Adipocyte (in vitro differentiated cells): ENCODE measurements at regions not wholly inside any gene's neighbourhood (a gene's known extent, or its start where the extent isn't known, plus 50 kb on each side); places are given as distances from the start of the nearest gene placed in this dataset.
A peak's percentile ranks its signal among the peaks of the same experiment; 100 is the strongest.
"Not testable (repeated sequence)": the region's sequence is repeated elsewhere in the genome, so short reads cannot be mapped to it uniquely, and the experiment has no call there.

ENCODE experiments used
- DNase-seq: peaks from one replicate; pipeline ENCODE4 v3.0.0-alpha.2; 2015; ENCODE audit warnings: low read depth
- H3K27me3 ChIP-seq: replicated peaks from 2 replicates; pipeline ENCODE4 v1.7.0; 2013; ENCODE audit warnings: mild to moderate bottlenecking, low read length, moderate library complexity; ENCODE audit not compliant: control insufficient read depth, insufficient read depth
- H3K36me3 ChIP-seq: 2 replicates; pipeline ENCODE4 v1.7.0; 2013; ENCODE audit warnings: low read length, mild to moderate bottlenecking, moderate library complexity; ENCODE audit not compliant: control insufficient read depth, insufficient read depth, severe bottlenecking
- H3K4me1 ChIP-seq: 2 replicates; pipeline ENCODE4 v1.7.0; 2013; ENCODE audit warnings: mild to moderate bottlenecking, low read length, moderate library complexity; ENCODE audit not compliant: control insufficient read depth, insufficient read depth
- H3K4me3 ChIP-seq: 2 replicates; pipeline ENCODE4 v1.7.0; 2013; ENCODE audit warnings: mild to moderate bottlenecking, low read length, moderate library complexity
- H3K9ac ChIP-seq: 2 replicates; pipeline ENCODE4 v1.7.0; 2013; ENCODE audit warnings: mild to moderate bottlenecking, low read length, moderate library complexity
- H3K9me3 ChIP-seq: 2 replicates; pipeline ENCODE4 v1.7.0; 2013; ENCODE audit warnings: mild to moderate bottlenecking, low read length, moderate library complexity; ENCODE audit not compliant: control insufficient read depth

DNA sequence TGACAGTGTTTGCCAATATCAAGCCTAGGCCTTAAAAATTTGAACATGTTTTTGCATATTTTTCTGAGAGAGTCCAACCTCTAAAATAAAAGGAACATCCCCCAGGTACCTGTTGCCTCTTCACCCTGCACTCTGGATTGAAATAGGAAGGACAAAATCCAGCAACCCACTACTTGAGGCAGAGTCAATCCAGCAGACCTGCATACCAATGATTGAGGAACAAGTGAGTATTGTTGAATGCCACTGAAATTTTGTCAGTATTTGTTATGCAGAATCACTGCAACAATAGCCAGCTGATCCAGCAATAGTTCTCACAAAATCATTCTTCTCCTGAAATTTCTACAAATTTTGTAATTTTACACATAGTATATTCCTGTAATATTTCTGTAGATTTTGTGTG lies 460.6 kb upstream of the FOXG1 start:
- DNase-seq = no peak
- H3K9me3 ChIP-seq = no peaks in the 10 kb centered on the region

GRCh38 chr14:28307506-28307905 lies 459.1 kb upstream of the FOXG1 start:
- Histone ChIP-seq H3K36me3 (no peaks in the 10 kb centered on the region), H3K4me1 (peaks cover 3% of the 10 kb centered on the region), H3K4me3 (no peak overlapping the region), H3K9ac (no peak overlapping the region), H3K9me3 (no peaks in the 10 kb centered on the region), H3K27me3 (no peaks in the 10 kb centered on the region)
- no peak for DNase-seq

More for the DNA sequence above, 460.6 kb upstream of the FOXG1 start:
- H3K9ac ChIP-seq = no peak overlapping the region
- no peaks in the 10 kb centered on the region for H3K27me3 ChIP-seq
- H3K4me3 ChIP-seq = no peak overlapping the region
- peaks cover 3% of the 10 kb centered on the region for H3K4me1 ChIP-seq
- H3K36me3 ChIP-seq = no peaks in the 10 kb centered on the region

DNA sequence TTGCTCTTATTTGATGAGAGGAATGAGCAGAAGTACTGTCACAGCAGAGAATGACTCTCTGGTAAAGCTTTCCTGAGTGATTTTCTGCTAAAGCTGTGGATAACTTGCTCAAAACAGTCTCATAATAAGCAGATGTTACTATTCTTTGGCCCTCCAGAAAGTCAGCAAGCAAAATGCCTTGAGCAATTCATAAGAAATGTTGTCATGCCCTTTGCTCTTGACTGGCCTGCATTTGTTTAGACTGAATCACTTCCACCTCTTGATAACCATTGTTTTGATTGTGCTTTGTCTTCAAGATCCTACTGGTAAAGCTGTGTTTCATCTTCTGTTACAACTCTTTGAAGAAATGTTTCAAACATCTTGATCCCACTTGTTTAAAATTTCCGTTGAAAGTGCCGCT lies 457.9 kb upstream of the FOXG1 start:
- Histone ChIP-seq H3K4me1 (peaks cover 3% of the 10 kb centered on the region), H3K27me3 (no peaks in the 10 kb centered on the region), H3K4me3 (no peak overlapping the region), H3K9ac (no peak overlapping the region), H3K36me3 (no peaks in the 10 kb centered on the region), H3K9me3 (no peaks in the 10 kb centered on the region)
- peak; percentile 75 for DNase-seq

DNA sequence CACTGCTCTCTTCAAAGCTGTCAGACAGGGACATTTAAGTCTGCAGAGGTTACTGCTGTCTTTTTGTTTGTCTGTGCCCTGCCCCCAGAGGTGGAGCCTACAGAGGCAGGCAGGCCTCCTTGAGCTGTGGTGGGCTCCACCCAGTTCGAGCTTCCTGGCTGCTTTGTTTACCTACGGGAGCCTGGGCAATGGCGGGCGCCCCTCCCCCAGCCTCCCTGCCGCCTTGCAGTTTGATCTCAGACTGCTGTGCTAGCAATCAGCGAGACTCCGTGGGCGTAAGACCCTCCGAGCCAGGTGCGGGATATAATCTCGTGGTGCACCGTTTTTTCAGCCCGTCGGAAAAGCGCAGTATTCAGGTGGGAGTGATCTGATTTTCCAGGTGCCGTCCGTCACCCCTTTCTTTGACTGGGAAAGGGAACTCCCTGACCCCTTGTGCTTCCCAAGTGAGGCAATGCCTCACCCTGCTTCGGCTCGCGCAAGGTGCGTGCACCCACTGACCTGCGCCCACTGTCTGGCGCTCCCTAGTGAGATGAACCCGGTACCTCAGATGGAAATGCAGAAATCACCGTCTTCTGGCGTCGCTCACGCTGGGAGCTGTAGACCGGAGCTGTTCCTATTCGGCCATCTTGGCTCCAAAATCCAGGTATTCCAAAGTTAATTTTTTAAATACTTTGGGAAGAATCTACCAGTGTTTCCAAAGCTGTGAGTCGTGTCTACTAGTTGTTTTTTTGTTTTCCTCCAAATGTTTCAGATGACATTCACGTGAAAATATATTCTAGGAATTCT lies 448.5 kb upstream of the FOXG1 start:
- not testable (repeated sequence) for DNase-seq, H3K36me3 ChIP-seq, H3K9me3 ChIP-seq, H3K4me1 ChIP-seq, H3K4me3 ChIP-seq, H3K9ac ChIP-seq, H3K27me3 ChIP-seq

GRCh38 chr14:28321475-28322244 lies 444.9 kb upstream of the FOXG1 start:
- Histone ChIP-seq H3K36me3 (no peaks in the 10 kb centered on the region), H3K4me1 (no peaks in the 10 kb centered on the region), H3K9me3 (no peaks in the 10 kb centered on the region), H3K9ac (no peak overlapping the region), H3K4me3 (no peak overlapping the region), H3K27me3 (no peaks in the 10 kb centered on the region)
- DNase-seq = peak; percentile 40

GRCh38 chr14:28323366-28323765 lies 443.2 kb upstream of the FOXG1 start:
- H3K36me3 ChIP-seq = no peaks in the 10 kb centered on the region
- no peak for DNase-seq

GRCh38 chr14:28323951-28324741 lies 442.4 kb upstream of the FOXG1 start:
- Histone ChIP-seq H3K9me3 (no peaks in the 10 kb centered on the region), H3K36me3 (no peaks in the 10 kb centered on the region), H3K9ac (no peak overlapping the region), H3K27me3 (no peaks in the 10 kb centered on the region), H3K4me1 (no peaks in the 10 kb centered on the region), H3K4me3 (no peak overlapping the region)
- DNase-seq = no peak

More at GRCh38 chr14:28323366-28323765, 443.2 kb upstream of the FOXG1 start:
- Histone ChIP-seq H3K9ac (no peak overlapping the region), H3K27me3 (no peaks in the 10 kb centered on the region), H3K9me3 (no peaks in the 10 kb centered on the region), H3K4me1 (no peaks in the 10 kb centered on the region), H3K4me3 (no peak overlapping the region)

DNA sequence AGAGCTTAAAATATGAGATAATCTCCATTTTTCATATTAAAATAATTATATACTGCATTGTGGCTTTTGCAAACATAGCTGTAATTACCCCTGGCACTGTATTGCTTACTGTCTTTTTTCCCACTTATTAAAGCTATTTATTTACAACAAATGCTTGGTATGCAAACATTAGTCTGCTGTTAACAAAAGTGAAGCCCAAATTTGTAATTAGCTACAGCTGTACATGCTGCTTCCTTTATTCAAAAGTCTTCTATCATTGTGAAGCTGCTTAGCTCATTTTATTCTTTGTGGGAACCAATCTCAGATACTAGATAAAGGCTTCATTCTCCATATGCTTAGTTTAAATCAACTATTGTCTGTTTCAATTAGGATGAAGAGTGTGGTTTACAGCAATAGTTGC lies 425.8 kb upstream of the FOXG1 start:
- Histone ChIP-seq H3K27me3 (no peaks in the 10 kb centered on the region), H3K4me3 (no peak overlapping the region), H3K9ac (no peak overlapping the region), H3K36me3 (no peaks in the 10 kb centered on the region), H3K4me1 (no peaks in the 10 kb centered on the region), H3K9me3 (no peaks in the 10 kb centered on the region)
- no peak for DNase-seq

GRCh38 chr14:28344381-28344780 lies 422.2 kb upstream of the FOXG1 start:
- no peak for DNase-seq
- Histone ChIP-seq H3K27me3 (no peaks in the 10 kb centered on the region), H3K4me1 (no peaks in the 10 kb centered on the region), H3K9ac (no peak overlapping the region), H3K36me3 (no peaks in the 10 kb centered on the region), H3K4me3 (no peak overlapping the region), H3K9me3 (no peaks in the 10 kb centered on the region)

DNA sequence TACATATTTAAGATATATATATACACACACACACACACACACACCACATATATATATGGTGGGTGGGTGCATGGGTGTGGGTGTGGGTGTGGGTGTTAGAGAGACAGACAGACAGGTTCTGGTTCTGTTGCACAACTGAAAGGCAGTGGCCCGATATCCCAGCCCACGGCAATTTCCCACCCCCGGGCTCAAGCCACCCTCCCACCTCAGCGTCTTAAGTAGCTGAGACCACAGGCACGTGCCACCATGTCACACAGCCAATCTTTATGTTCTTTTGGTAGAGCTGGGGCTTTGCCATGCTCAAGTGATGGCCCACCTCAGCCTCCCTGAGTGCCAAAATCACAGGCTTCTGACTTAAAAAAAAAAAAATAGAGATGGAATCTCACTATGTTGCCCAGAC lies 417.8 kb upstream of the FOXG1 start:
- H3K4me1 ChIP-seq = no peaks in the 10 kb centered on the region
- H3K9ac ChIP-seq = no peak overlapping the region
- H3K27me3 ChIP-seq = no peaks in the 10 kb centered on the region
- H3K36me3 ChIP-seq = no peaks in the 10 kb centered on the region
- H3K4me3 ChIP-seq = no peak overlapping the region
- no peaks in the 10 kb centered on the region for H3K9me3 ChIP-seq
- no peak for DNase-seq

GRCh38 chr14:28356819-28357218 lies 409.8 kb upstream of the FOXG1 start:
- no peaks in the 10 kb centered on the region for H3K36me3 ChIP-seq
- DNase-seq = no peak
- no peak overlapping the region for H3K9ac ChIP-seq
- H3K4me1 ChIP-seq = no peaks in the 10 kb centered on the region
- peaks cover 8% of the 10 kb centered on the region for H3K9me3 ChIP-seq
- H3K27me3 ChIP-seq = no peaks in the 10 kb centered on the region
- H3K4me3 ChIP-seq = no peak overlapping the region
